ENCODE measurements at regions not wholly inside any gene's neighbourhood (a gene's known extent, or its start where the extent isn't known, plus 50 kb on each side); places are given as distances from the start of the nearest gene placed in this dataset.
"Not testable (repeated sequence)": the region's sequence is repeated elsewhere in the genome, so short reads cannot be mapped to it uniquely, and the experiment has no call there.

- Histone ChIP-seq H3K36me3 (ENCODE audit: control insufficient read depth, insufficient read depth, low read length) (no peaks in the 10 kb centered on the region), H3K9me3 (ENCODE audit: control insufficient read depth, low read length) (no peaks in the 10 kb centered on the region), H3K4me3 (ENCODE audit: insufficient read depth, low read depth, low read length) (no peak overlapping the region), H3K27me3 (ENCODE audit: control insufficient read depth, insufficient read depth, low read length, poor library complexity, severe bottlenecking) (no peaks in the 10 kb centered on the region), H3K27ac (ENCODE audit: insufficient read depth, low read depth, low read length, poor library complexity, severe bottlenecking) (no peak overlapping the region), H3K4me1 (ENCODE audit: control insufficient read depth, insufficient read depth, low read length) (no peaks in the 10 kb centered on the region)
- WGBS, 2 experiments: 93 to 99% methylated on average over 2 of the region's 2 CpGs
Observed at GRCh38 chr16:87201790-87202189, 115.4 kb downstream of the C16orf95 start.

GRCh38 chr16:87202346-87202745 lies 114.8 kb downstream of the C16orf95 start:
- Histone ChIP-seq H3K27me3 (ENCODE audit: control insufficient read depth, insufficient read depth, low read length, poor library complexity, severe bottlenecking) (no peaks in the 10 kb centered on the region), H3K4me3 (ENCODE audit: insufficient read depth, low read depth, low read length) (no peak overlapping the region), H3K4me1 (ENCODE audit: control insufficient read depth, insufficient read depth, low read length) (peaks cover under 1% of the 10 kb centered on the region), H3K9me3 (ENCODE audit: control insufficient read depth, low read length) (no peaks in the 10 kb centered on the region), H3K27ac (ENCODE audit: insufficient read depth, low read depth, low read length, poor library complexity, severe bottlenecking) (no peak overlapping the region), H3K36me3 (ENCODE audit: control insufficient read depth, insufficient read depth, low read length) (no peaks in the 10 kb centered on the region)
- WGBS, 2 experiments: 85 to 95% methylated on average over 4 of the region's 4 CpGs

- no peak overlapping the region for H3K27ac ChIP-seq (ENCODE audit: insufficient read depth, low read depth, low read length, poor library complexity, severe bottlenecking)
- H3K4me3 ChIP-seq (ENCODE audit: insufficient read depth, low read depth, low read length): no peak overlapping the region
- no peaks in the 10 kb centered on the region for H3K27me3 ChIP-seq (ENCODE audit: control insufficient read depth, insufficient read depth, low read length, poor library complexity, severe bottlenecking)
- H3K36me3 ChIP-seq (ENCODE audit: control insufficient read depth, insufficient read depth, low read length): no peaks in the 10 kb centered on the region
- WGBS, 2 experiments: 12 to 14% methylated on average over 11 of the region's 11 CpGs
- no peaks in the 10 kb centered on the region for H3K9me3 ChIP-seq (ENCODE audit: control insufficient read depth, low read length)
- peaks cover 5% of the 10 kb centered on the region for H3K4me1 ChIP-seq (ENCODE audit: control insufficient read depth, insufficient read depth, low read length)
Observed at GRCh38 chr16:87203060-87203656, 114.0 kb downstream of the C16orf95 start.

GRCh38 chr16:87206646-87207451 lies 110.3 kb downstream of the C16orf95 start:
- Histone ChIP-seq H3K9me3 (ENCODE audit: control insufficient read depth, low read length) (no peaks in the 10 kb centered on the region), H3K36me3 (ENCODE audit: control insufficient read depth, insufficient read depth, low read length) (no peaks in the 10 kb centered on the region), H3K27ac (ENCODE audit: insufficient read depth, low read depth, low read length, poor library complexity, severe bottlenecking) (no peak overlapping the region), H3K4me3 (ENCODE audit: insufficient read depth, low read depth, low read length) (no peak overlapping the region), H3K27me3 (ENCODE audit: control insufficient read depth, insufficient read depth, low read length, poor library complexity, severe bottlenecking) (no peaks in the 10 kb centered on the region), H3K4me1 (ENCODE audit: control insufficient read depth, insufficient read depth, low read length) (peaks cover 5% of the 10 kb centered on the region)
- 90 to 92% methylated on average over 14 of the region's 14 CpGs for WGBS, 2 experiments

DNA sequence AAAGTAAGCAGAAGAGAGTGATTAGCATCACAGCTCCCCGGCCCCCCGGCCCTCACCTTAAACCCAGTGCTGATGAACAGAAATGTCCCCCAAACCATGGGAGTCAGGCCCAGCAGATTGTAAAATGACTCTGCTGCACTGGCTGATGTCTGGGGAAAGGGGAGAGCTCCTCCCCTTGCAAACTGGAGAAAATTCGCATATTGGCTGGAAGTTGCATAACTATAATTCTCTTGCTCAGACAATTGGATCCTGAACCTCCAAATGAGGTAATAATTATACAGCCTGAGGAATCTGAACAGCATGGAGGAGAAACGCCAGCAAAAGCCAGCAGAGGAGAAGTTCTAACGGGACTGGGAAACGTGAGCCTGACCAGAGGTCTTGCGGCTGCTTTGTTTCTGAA lies 109.7 kb downstream of the C16orf95 start:
- Histone ChIP-seq H3K4me1 (ENCODE audit: control insufficient read depth, insufficient read depth, low read length) (peaks cover 5% of the 10 kb centered on the region), H3K4me3 (ENCODE audit: insufficient read depth, low read depth, low read length) (no peak overlapping the region)
- WGBS, 2 experiments: 75% methylated on average over 7 of the region's 7 CpGs

GRCh38 chr16:87207965-87208364 lies 109.2 kb downstream of the C16orf95 start:
- H3K9me3 ChIP-seq (ENCODE audit: control insufficient read depth, low read length): no peaks in the 10 kb centered on the region
- no peak overlapping the region for H3K4me3 ChIP-seq (ENCODE audit: insufficient read depth, low read depth, low read length)
- H3K4me1 ChIP-seq (ENCODE audit: control insufficient read depth, insufficient read depth, low read length): peaks cover 5% of the 10 kb centered on the region
- H3K36me3 ChIP-seq (ENCODE audit: control insufficient read depth, insufficient read depth, low read length): no peaks in the 10 kb centered on the region
- H3K27me3 ChIP-seq (ENCODE audit: control insufficient read depth, insufficient read depth, low read length, poor library complexity, severe bottlenecking): no peaks in the 10 kb centered on the region
- WGBS, 2 experiments: 61 to 65% methylated on average over 3 of the region's 3 CpGs
- H3K27ac ChIP-seq (ENCODE audit: insufficient read depth, low read depth, low read length, poor library complexity, severe bottlenecking): no peak overlapping the region

More for the DNA sequence above, 109.7 kb downstream of the C16orf95 start:
- Histone ChIP-seq H3K36me3 (ENCODE audit: control insufficient read depth, insufficient read depth, low read length) (no peaks in the 10 kb centered on the region), H3K27ac (ENCODE audit: insufficient read depth, low read depth, low read length, poor library complexity, severe bottlenecking) (no peak overlapping the region), H3K9me3 (ENCODE audit: control insufficient read depth, low read length) (no peaks in the 10 kb centered on the region), H3K27me3 (ENCODE audit: control insufficient read depth, insufficient read depth, low read length, poor library complexity, severe bottlenecking) (no peaks in the 10 kb centered on the region)

GRCh38 chr16:87208968-87209367 lies 108.2 kb downstream of the C16orf95 start:
- H3K9me3 ChIP-seq (ENCODE audit: control insufficient read depth, low read length); H3K4me3 ChIP-seq (ENCODE audit: insufficient read depth, low read depth, low read length); H3K27me3 ChIP-seq (ENCODE audit: control insufficient read depth, insufficient read depth, low read length, poor library complexity, severe bottlenecking); H3K36me3 ChIP-seq (ENCODE audit: control insufficient read depth, insufficient read depth, low read length); H3K27ac ChIP-seq (ENCODE audit: insufficient read depth, low read depth, low read length, poor library complexity, severe bottlenecking); H3K4me1 ChIP-seq (ENCODE audit: control insufficient read depth, insufficient read depth, low read length): not testable (repeated sequence)
- WGBS, 2 experiments: 92 to 94% methylated on average over 4 to 5 of the region's 5 CpGs

DNA sequence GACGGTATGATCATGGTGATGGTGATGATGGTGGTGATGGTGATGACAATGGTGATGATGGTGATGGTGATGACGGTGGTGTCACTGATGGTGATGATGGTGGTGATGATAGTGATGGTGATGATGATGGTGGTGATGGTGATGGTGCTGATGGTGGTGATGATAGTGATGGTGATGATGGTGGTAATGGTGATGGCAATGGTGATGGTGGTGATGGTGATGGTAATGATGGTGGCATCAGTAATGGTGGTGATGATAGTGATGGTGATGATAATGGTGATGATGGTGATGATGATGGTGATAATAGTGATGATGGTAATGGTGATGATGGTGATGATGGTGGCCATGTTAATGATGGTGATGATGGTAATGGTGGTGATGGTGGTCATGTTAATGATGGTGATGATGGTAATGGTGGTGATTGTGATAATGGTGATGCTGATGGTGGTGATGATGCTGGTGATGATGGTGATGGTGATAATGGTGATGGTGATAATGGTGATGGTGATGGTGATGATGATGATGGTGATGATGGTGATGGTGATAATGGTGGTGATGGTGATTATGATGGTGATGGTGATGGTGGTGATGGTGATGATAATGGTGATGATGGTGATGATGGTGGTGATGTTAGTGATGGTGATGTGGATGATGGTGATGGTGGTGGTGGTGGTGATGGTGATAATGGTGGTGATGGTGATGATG lies 107.2 kb downstream of the C16orf95 start:
- Histone ChIP-seq H3K9me3 (ENCODE audit: control insufficient read depth, low read length) (no peaks in the 10 kb centered on the region), H3K27me3 (ENCODE audit: control insufficient read depth, insufficient read depth, low read length, poor library complexity, severe bottlenecking) (no peaks in the 10 kb centered on the region), H3K27ac (ENCODE audit: insufficient read depth, low read depth, low read length, poor library complexity, severe bottlenecking) (no peak overlapping the region), H3K4me3 (ENCODE audit: insufficient read depth, low read depth, low read length) (no peak overlapping the region), H3K36me3 (ENCODE audit: control insufficient read depth, insufficient read depth, low read length) (no peaks in the 10 kb centered on the region), H3K4me1 (ENCODE audit: control insufficient read depth, insufficient read depth, low read length) (peaks cover 5% of the 10 kb centered on the region)
- WGBS, 2 experiments: 94 to 95% methylated on average over 2 of the region's 2 CpGs

DNA sequence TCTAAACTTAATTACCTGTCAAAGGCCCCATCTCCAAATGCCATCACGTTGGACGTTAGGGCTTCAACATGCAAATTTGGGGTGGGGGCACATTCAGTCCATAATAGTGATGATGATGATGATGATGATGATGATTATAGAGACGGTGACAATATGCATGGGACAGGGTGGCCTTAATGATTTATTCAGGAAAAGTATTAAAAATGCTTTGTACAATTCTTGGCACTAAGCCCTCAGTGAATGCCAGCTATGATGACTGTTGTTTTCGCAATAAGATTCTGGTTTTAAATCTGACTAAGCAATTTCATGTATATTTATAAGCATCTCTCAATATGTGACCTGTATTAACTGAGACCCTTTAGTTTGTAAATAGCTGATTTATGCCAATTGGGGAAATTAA lies 106.3 kb downstream of the C16orf95 start:
- H3K4me3 ChIP-seq (ENCODE audit: insufficient read depth, low read depth, low read length): no peak overlapping the region
- 91 to 94% methylated on average over 4 of the region's 4 CpGs for WGBS, 2 experiments
- no peak overlapping the region for H3K27ac ChIP-seq (ENCODE audit: insufficient read depth, low read depth, low read length, poor library complexity, severe bottlenecking)
- no peaks in the 10 kb centered on the region for H3K9me3 ChIP-seq (ENCODE audit: control insufficient read depth, low read length)
- H3K4me1 ChIP-seq (ENCODE audit: control insufficient read depth, insufficient read depth, low read length): peaks cover 5% of the 10 kb centered on the region
- H3K27me3 ChIP-seq (ENCODE audit: control insufficient read depth, insufficient read depth, low read length, poor library complexity, severe bottlenecking): no peaks in the 10 kb centered on the region
- H3K36me3 ChIP-seq (ENCODE audit: control insufficient read depth, insufficient read depth, low read length): no peaks in the 10 kb centered on the region

GRCh38 chr16:87212026-87212425 lies 105.2 kb downstream of the C16orf95 start:
- H3K4me1 ChIP-seq (ENCODE audit: control insufficient read depth, insufficient read depth, low read length): peaks cover 5% of the 10 kb centered on the region
- no peak overlapping the region for H3K27ac ChIP-seq (ENCODE audit: insufficient read depth, low read depth, low read length, poor library complexity, severe bottlenecking)
- no peaks in the 10 kb centered on the region for H3K36me3 ChIP-seq (ENCODE audit: control insufficient read depth, insufficient read depth, low read length)
- H3K9me3 ChIP-seq (ENCODE audit: control insufficient read depth, low read length): no peaks in the 10 kb centered on the region
- H3K4me3 ChIP-seq (ENCODE audit: insufficient read depth, low read depth, low read length): no peak overlapping the region
- 88 to 92% methylated on average over 6 of the region's 6 CpGs for WGBS, 2 experiments
- no peaks in the 10 kb centered on the region for H3K27me3 ChIP-seq (ENCODE audit: control insufficient read depth, insufficient read depth, low read length, poor library complexity, severe bottlenecking)
